Lower leg skin (tissue), 4 donors: ENCODE measurements at regions not wholly inside any gene's neighbourhood (a gene's known extent, or its start where the extent isn't known, plus 50 kb on each side); places are given as distances from the start of the nearest gene placed in this dataset.

Experiments
- DNase-seq, 2 donors: peaks; one replicate each; pipeline ENCODE4 v3.0.0-alpha.2; 2019; ENCODE audit warnings: low spot score in 2 of 2
- H3K4me3 ChIP-seq: fragments of 200-600 bp; sonication (generic); 2 replicates; pipeline ENCODE4 v1.5.1; 2017; ENCODE audit warnings: mild to moderate bottlenecking, low read depth; ENCODE audit not compliant: poor library complexity, severe bottlenecking
- POLR2A ChIP-seq, 2 donors: fragments of 450-650 bp; IDR thresholded peaks; one replicate each; pipeline ENCODE4 v1.6.1; 2016 to 2017; ENCODE audit warnings: antibody characterized with exemption in 2 of 2, mild to moderate bottlenecking in 1 of 2, moderate library complexity in 1 of 2
- WGBS, 2 donors: methylation state at CpG; one replicate each; pipeline ENCODE4 v1.1.5; 2018; 5-methylcytosine and 5-hydroxymethylcytosine counted together
- intact Hi-C: fragments of 100-400 bp; cut with DNase I; formaldehyde crosslinking; loops from one replicate; pipeline ENCODE4 v1.15.0; 2023; ENCODE audit warnings: low total_unique reads
- TF ChIP-seq, protein P1 (sequence below), 3 donors: fragments of 450-650 bp; IDR thresholded peaks; one replicate each; pipeline ENCODE4 v1.5.1; 2016; ENCODE audit warnings: antibody characterized with exemption in 3 of 3, mild to moderate bottlenecking in 3 of 3, moderate library complexity in 2 of 3

GRCh38 chr4:30153427-30153826 is 566.7 kb upstream of the PCDH7 start:
- DNase-seq, result no peak
- 69 to 83% methylated on average over 1 to 2 of the region's 2 CpGs for WGBS, 2 donors
- intact Hi-C loops, result no loop called here
- TF ChIP-seq, protein P1, sequence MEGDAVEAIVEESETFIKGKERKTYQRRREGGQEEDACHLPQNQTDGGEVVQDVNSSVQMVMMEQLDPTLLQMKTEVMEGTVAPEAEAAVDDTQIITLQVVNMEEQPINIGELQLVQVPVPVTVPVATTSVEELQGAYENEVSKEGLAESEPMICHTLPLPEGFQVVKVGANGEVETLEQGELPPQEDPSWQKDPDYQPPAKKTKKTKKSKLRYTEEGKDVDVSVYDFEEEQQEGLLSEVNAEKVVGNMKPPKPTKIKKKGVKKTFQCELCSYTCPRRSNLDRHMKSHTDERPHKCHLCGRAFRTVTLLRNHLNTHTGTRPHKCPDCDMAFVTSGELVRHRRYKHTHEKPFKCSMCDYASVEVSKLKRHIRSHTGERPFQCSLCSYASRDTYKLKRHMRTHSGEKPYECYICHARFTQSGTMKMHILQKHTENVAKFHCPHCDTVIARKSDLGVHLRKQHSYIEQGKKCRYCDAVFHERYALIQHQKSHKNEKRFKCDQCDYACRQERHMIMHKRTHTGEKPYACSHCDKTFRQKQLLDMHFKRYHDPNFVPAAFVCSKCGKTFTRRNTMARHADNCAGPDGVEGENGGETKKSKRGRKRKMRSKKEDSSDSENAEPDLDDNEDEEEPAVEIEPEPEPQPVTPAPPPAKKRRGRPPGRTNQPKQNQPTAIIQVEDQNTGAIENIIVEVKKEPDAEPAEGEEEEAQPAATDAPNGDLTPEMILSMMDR (IDR thresholded peaks at IDR 0.05), result no peak
- no peak for TF ChIP-seq POLR2A (IDR thresholded peaks at IDR 0.05)
- H3K4me3 ChIP-seq, result no peak overlapping the region

DNA sequence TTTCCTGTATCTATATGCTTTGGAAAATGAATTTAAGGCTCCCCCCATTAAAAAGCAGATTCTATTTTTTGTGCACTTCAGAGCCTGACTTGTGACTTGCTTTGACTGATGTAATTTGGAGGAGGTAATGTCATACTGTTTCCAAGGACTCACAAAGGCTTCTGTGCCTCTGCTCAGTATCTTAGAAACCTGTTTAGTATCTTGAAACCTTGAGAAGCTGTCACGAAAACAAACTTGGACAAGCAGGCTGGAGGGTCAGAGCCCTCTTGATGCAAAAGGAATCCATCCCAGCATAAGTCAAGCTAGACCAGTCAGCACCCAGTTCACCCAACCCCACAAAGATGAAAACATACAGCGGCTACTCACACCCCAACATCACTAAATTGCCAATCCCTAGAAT is 560.0 kb upstream of the PCDH7 start:
- intact Hi-C loops, result no loop called here
- no peak for TF ChIP-seq POLR2A (IDR thresholded peaks at IDR 0.05)
- TF ChIP-seq, protein P1 (IDR thresholded peaks at IDR 0.05), result no peak

DNA sequence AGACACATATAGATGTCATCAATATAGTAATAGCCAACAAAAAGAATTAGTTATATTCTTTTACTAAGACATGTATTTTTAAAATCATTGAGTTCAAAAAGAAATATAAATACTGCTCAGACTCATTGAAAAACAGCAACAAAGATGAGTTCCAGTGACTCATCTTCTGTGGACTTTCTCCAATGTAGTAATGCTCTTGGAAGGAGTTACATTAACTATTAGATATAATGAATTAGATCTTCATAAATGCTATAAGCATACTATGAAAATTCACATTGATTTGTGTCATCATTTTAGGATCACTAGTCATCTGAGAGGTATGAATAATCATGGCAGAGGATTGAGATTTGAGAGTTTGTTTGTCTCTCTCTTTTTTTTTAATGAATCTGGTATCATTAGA is 547.8 kb upstream of the PCDH7 start:
- intact Hi-C loops, result no loop called here
- H3K4me3 ChIP-seq, result no peak overlapping the region
- TF ChIP-seq, protein P1 (IDR thresholded peaks at IDR 0.05), result no peak
- no peak for TF ChIP-seq POLR2A (IDR thresholded peaks at IDR 0.05)
- DNase-seq, result no peak

More for the DNA sequence above, 560.0 kb upstream of the PCDH7 start:
- WGBS, 2 donors, result 84 to 89% methylated on average over 2 of the region's 2 CpGs
- no peak for DNase-seq
- no peak overlapping the region for H3K4me3 ChIP-seq

GRCh38 chr4:30181512-30181911 is 538.7 kb upstream of the PCDH7 start:
- H3K4me3 ChIP-seq, result no peak overlapping the region
- TF ChIP-seq, protein P1 (IDR thresholded peaks at IDR 0.05), result no peak
- no peak for TF ChIP-seq POLR2A (IDR thresholded peaks at IDR 0.05)
- no peak for DNase-seq
- intact Hi-C loops, result no loop called here
- 86 to 92% methylated on average over 4 of the region's 4 CpGs for WGBS, 2 donors

DNA sequence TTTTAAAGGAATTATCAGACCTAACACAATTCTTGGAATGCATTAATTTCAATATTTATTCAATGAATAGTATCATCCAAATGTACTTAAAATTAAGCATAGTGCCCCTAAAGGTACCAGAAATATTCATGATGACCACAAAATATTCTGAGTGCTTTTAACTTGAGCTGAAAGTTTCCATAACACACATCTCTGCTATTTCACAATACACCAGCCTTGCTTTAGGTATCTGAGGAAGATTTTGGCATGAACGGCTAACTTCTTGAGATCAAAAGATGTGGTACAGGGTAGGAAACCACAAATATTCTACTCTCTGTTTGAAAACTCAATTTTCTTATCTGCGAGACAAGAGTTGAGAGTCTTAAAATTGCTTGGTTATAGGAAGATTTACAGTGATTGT is 538.3 kb upstream of the PCDH7 start:
- intact Hi-C loops, result no loop called here
- H3K4me3 ChIP-seq, result no peak overlapping the region
- 64 to 66% methylated on average over 2 of the region's 2 CpGs for WGBS, 2 donors
- DNase-seq, result no peak
- TF ChIP-seq POLR2A (IDR thresholded peaks at IDR 0.05), result no peak

GRCh38 chr4:30182786-30183185 is 537.4 kb upstream of the PCDH7 start:
- 63 to 78% methylated on average over 2 of the region's 2 CpGs for WGBS, 2 donors
- TF ChIP-seq, protein P1 (IDR thresholded peaks at IDR 0.05), result no peak
- no peak for TF ChIP-seq POLR2A (IDR thresholded peaks at IDR 0.05)
- H3K4me3 ChIP-seq, result no peak overlapping the region
- no peak for DNase-seq
- intact Hi-C loops, result no loop called here
